Fibroblast of skin of scalp (primary cell): ENCODE measurements at regions not wholly inside any gene's neighbourhood (a gene's known extent, or its start where the extent isn't known, plus 50 kb on each side); places are given as distances from the start of the nearest gene placed in this dataset.
A peak's percentile ranks its signal among the peaks of the same experiment; 100 is the strongest.
"Not testable (repeated sequence)": the region's sequence is repeated elsewhere in the genome, so short reads cannot be mapped to it uniquely, and the experiment has no call there.

Experiments
- DNase-seq: peaks from one replicate; pipeline ENCODE4 v3.0.0-alpha.2; 2013

GRCh38 chr2:6143812-6144211 lies 451.6 kb downstream of the SOX11 start:
- DNase-seq = peak; percentile 2

GRCh38 chr2:6147215-6147614 lies 455.0 kb downstream of the SOX11 start:
- DNase-seq = not testable (repeated sequence)

GRCh38 chr2:6148882-6149281 lies 456.7 kb downstream of the SOX11 start:
- peak; percentile 44 for DNase-seq

GRCh38 chr2:6159606-6160005 lies 467.4 kb downstream of the SOX11 start:
- no peak for DNase-seq

GRCh38 chr2:6163932-6164331 lies 471.7 kb downstream of the SOX11 start:
- no peak for DNase-seq

GRCh38 chr2:6164986-6165747 lies 473.0 kb downstream of the SOX11 start:
- no peak for DNase-seq

- no peak for DNase-seq
These were observed 475.5 kb downstream of the SOX11 start for GRCh38 chr2:6167592-6168138.

GRCh38 chr2:6168485-6168884 lies 476.3 kb downstream of the SOX11 start:
- no peak for DNase-seq

GRCh38 chr2:6171294-6171693 lies 479.1 kb downstream of the SOX11 start:
- DNase-seq = no peak

- DNase-seq = no peak
These were observed 485.6 kb downstream of the SOX11 start for GRCh38 chr2:6177811-6178210.

GRCh38 chr2:6181525-6181924 lies 489.3 kb downstream of the SOX11 start:
- peak; percentile 83 for DNase-seq

GRCh38 chr2:6181926-6182325 lies 489.7 kb downstream of the SOX11 start:
- no peak for DNase-seq

- DNase-seq = no peak
These were observed 491.0 kb downstream of the SOX11 start for GRCh38 chr2:6183226-6183625.

GRCh38 chr2:6184532-6185292 lies 492.5 kb downstream of the SOX11 start:
- peak; percentile 15 for DNase-seq

- DNase-seq = peak; percentile 76
These were observed 494.4 kb downstream of the SOX11 start for GRCh38 chr2:6186332-6187151.

- DNase-seq = no peak
These were observed 504.3 kb downstream of the SOX11 start for GRCh38 chr2:6196449-6196848.

- not testable (repeated sequence) for DNase-seq
These were observed 506.3 kb downstream of the SOX11 start for GRCh38 chr2:6198370-6198919.

- DNase-seq = no peak
These were observed 510.6 kb downstream of the SOX11 start for GRCh38 chr2:6202756-6203155.

GRCh38 chr2:6203291-6203959 lies 511.2 kb downstream of the SOX11 start:
- DNase-seq = no peak

- no peak for DNase-seq
These were observed 514.7 kb downstream of the SOX11 start for GRCh38 chr2:6206882-6207281.

- DNase-seq = peak; percentile 3
These were observed 519.1 kb downstream of the SOX11 start for GRCh38 chr2:6211236-6211635.

GRCh38 chr2:6212491-6212890 lies 520.3 kb downstream of the SOX11 start:
- no peak for DNase-seq
